ENCODE measurements at regions not wholly inside any gene's neighbourhood (a gene's known extent, or its start where the extent isn't known, plus 50 kb on each side); places are given as distances from the start of the nearest gene placed in this dataset.

GRCh38 chr6:74467533-74468215, 738.2 kb downstream of the COL12A1 start:
- no peaks in the 10 kb centered on the region for H3K79me2 ChIP-seq (ENCODE audit: control insufficient read depth, low read length)
- H3K27ac ChIP-seq (ENCODE audit: low read depth, low read length) = no peak overlapping the region
- no peaks in the 10 kb centered on the region for H3K36me3 ChIP-seq (ENCODE audit: control insufficient read depth, low read length)
- TF ChIP-seq CTCF (IDR thresholded peaks at IDR 0.05; ENCODE audit: low read depth, low read length, poor library complexity, severe bottlenecking) (no peak), EZH2phosphoT487 (IDR thresholded peaks at IDR 0.05; ENCODE audit: borderline replicate concordance, low read length) (no peak)
- H3K4me1 ChIP-seq (ENCODE audit: control insufficient read depth, low read length) = no peaks in the 10 kb centered on the region
- H3K9me3 ChIP-seq (ENCODE audit: control insufficient read depth, insufficient read depth, low read length) = no peaks in the 10 kb centered on the region
- no peak overlapping the region for H3K4me2 ChIP-seq (ENCODE audit: low read length)
- no peaks in the 10 kb centered on the region for H3K27me3 ChIP-seq (ENCODE audit: control insufficient read depth, low read length)
- no peaks in the 10 kb centered on the region for H4K20me1 ChIP-seq (ENCODE audit: control insufficient read depth, insufficient read depth, low read depth, low read length)
- H3K9me2 ChIP-seq (replicated peaks; ENCODE audit: control insufficient read depth, low read length) = no peaks in the 10 kb centered on the region
- H3K4me3 ChIP-seq (ENCODE audit: low read length) = no peak overlapping the region
- H3F3A ChIP-seq (ENCODE audit: control insufficient read depth, insufficient read depth) = no peaks in the 10 kb centered on the region

DNA sequence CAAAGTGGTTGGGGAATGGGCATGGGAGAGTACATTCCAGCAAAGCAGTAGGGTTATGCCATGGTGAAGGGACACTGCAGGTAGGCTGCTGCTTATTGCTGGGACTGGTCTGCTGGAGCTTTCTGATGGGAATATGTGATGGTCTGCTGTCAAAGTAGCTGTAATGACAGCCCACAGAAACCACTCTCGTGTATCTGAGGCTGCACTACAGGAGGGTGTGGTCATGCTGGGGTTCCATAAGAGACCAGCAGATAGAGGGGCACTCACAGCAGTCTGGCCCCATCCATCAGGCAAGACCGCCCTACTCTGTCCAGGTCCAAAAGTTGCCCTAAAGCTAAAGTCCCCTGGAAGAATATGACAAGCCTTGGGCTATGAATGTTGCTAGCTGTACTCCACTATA, 739.3 kb downstream of the COL12A1 start:
- no peaks in the 10 kb centered on the region for H3K4me1 ChIP-seq (ENCODE audit: control insufficient read depth, low read length)
- H3K79me2 ChIP-seq (ENCODE audit: control insufficient read depth, low read length) = no peaks in the 10 kb centered on the region
- H3K4me3 ChIP-seq (ENCODE audit: low read length) = no peak overlapping the region
- H3F3A ChIP-seq (ENCODE audit: control insufficient read depth, insufficient read depth) = no peaks in the 10 kb centered on the region
- H3K9me3 ChIP-seq (ENCODE audit: control insufficient read depth, insufficient read depth, low read length) = no peaks in the 10 kb centered on the region
- no peaks in the 10 kb centered on the region for H4K20me1 ChIP-seq (ENCODE audit: control insufficient read depth, insufficient read depth, low read depth, low read length)
- TF ChIP-seq CTCF (IDR thresholded peaks at IDR 0.05; ENCODE audit: low read depth, low read length, poor library complexity, severe bottlenecking) (no peak), EZH2phosphoT487 (IDR thresholded peaks at IDR 0.05; ENCODE audit: borderline replicate concordance, low read length) (no peak)
- no peaks in the 10 kb centered on the region for H3K36me3 ChIP-seq (ENCODE audit: control insufficient read depth, low read length)
- H3K4me2 ChIP-seq (ENCODE audit: low read length) = no peak overlapping the region
- H3K9me2 ChIP-seq (replicated peaks; ENCODE audit: control insufficient read depth, low read length) = no peaks in the 10 kb centered on the region
- no peaks in the 10 kb centered on the region for H3K27me3 ChIP-seq (ENCODE audit: control insufficient read depth, low read length)
- no peak overlapping the region for H3K27ac ChIP-seq (ENCODE audit: low read depth, low read length)

DNA sequence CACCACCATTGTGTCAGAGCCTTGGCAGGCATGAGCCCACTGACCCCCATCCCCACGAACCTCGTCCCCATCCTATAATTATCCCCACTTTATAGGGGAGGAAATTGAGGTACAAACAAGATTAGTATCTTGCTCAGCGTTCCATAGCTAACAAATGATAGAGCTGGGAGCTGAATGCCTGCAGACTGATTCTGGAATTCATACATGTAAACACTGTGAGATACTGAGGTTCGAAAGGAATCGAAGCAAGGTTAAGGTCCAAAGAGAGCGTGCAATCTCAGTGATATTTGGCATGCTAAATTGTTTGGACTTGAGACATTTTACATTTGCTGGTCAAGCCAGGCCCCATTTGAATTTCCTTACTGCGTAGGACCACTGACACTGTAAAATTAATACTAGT, 746.6 kb downstream of the COL12A1 start:
- no peak for TF ChIP-seq EZH2phosphoT487 (IDR thresholded peaks at IDR 0.05; ENCODE audit: borderline replicate concordance, low read length)
- no peak for TF ChIP-seq CTCF (IDR thresholded peaks at IDR 0.05; ENCODE audit: low read depth, low read length, poor library complexity, severe bottlenecking)

More for the DNA sequence above, 746.6 kb downstream of the COL12A1 start:
- H3K36me3 ChIP-seq (ENCODE audit: control insufficient read depth, low read length) = no peaks in the 10 kb centered on the region
- no peaks in the 10 kb centered on the region for H3K79me2 ChIP-seq (ENCODE audit: control insufficient read depth, low read length)
- no peaks in the 10 kb centered on the region for H3K4me1 ChIP-seq (ENCODE audit: control insufficient read depth, low read length)
- H3K4me3 ChIP-seq (ENCODE audit: low read length) = no peak overlapping the region
- no peaks in the 10 kb centered on the region for H3K27me3 ChIP-seq (ENCODE audit: control insufficient read depth, low read length)
- no peak overlapping the region for H3K4me2 ChIP-seq (ENCODE audit: low read length)
- no peaks in the 10 kb centered on the region for H4K20me1 ChIP-seq (ENCODE audit: control insufficient read depth, insufficient read depth, low read depth, low read length)
- no peaks in the 10 kb centered on the region for H3K9me2 ChIP-seq (replicated peaks; ENCODE audit: control insufficient read depth, low read length)
- H3K27ac ChIP-seq (ENCODE audit: low read depth, low read length) = no peak overlapping the region
- H3K9me3 ChIP-seq (ENCODE audit: control insufficient read depth, insufficient read depth, low read length) = no peaks in the 10 kb centered on the region
- no peaks in the 10 kb centered on the region for H3F3A ChIP-seq (ENCODE audit: control insufficient read depth, insufficient read depth)
